SH-SY5Y (cell line): ENCODE measurements at regions not wholly inside any gene's neighbourhood (a gene's known extent, or its start where the extent isn't known, plus 50 kb on each side); places are given as distances from the start of the nearest gene placed in this dataset.

Experiments used
- GATA2 ChIP-seq: IDR thresholded peaks from 2 replicates; pipeline ENCODE4 v1.6.1; 2011; ENCODE audit warnings: mild to moderate bottlenecking, low read depth, low read length
- GATA3 ChIP-seq: IDR thresholded peaks from 2 replicates; pipeline ENCODE4 v1.6.1; 2011; ENCODE audit warnings: low read depth, mild to moderate bottlenecking, low read length, moderate library complexity

GRCh38 chr2:134078354-134078753, 175.5 kb upstream of the MGAT5 start:
- no peak for TF ChIP-seq GATA3
- no peak for TF ChIP-seq GATA2
